HG03521 (cell line): ENCODE measurements at regions not wholly inside any gene's neighbourhood (a gene's known extent, or its start where the extent isn't known, plus 50 kb on each side); places are given as distances from the start of the nearest gene placed in this dataset.
"Not testable (repeated sequence)": the region's sequence is repeated elsewhere in the genome, so short reads cannot be mapped to it uniquely, and the experiment has no call there.

Source experiments
- ATAC-seq: cut with Tn5 transposase; IDR thresholded peaks from one replicate; pipeline ENCODE4 v1.9.1; 2021; ENCODE audit warnings: mild to moderate bottlenecking, moderate library complexity; ENCODE audit not compliant: unreplicated experiment

DNA sequence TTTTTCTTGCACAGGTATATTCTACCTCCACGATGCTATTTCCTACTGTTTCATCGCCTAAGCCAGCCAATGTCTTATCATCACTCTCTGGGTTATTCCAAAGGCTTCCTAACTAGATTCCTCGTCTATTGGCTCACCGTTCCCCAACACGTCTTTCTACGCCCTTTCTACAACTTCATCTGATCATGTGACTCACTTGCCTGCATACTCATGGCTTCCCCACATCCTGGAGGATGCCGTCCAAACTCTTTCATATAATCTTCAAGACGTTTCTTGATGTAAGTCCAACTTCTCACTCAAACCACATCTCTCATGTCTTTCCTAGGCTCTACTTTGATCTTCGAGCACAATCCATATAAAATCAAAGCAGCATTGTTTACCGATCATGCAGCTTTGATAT is 322.0 kb upstream of the PPARGC1A start:
- ATAC-seq = no peak

DNA sequence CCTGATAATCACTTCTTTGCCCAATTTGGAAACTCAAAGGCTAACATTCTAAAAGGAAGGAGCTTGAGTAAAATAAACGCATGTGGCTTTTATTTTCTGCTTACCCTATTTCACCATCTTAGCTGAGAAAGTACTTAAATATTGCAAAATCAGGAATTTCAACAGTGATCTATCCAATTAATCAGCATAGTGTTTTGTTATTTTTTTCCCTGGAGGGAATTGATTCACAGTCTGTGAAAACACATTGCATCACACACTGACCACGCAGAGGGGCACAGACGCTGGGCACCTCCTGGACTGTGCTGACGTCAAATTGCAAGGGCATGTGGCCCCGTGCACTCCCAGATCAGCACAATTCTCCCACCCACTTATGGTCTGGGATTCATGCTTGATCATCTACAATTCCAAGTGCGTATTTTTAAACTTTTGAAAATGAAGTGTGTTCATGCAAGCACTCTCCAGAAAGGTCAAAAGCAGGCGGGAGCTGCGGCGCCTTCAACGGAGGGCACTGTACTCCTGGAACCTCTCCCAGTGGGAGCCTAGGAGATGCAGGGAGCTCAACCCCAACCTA is 320.6 kb upstream of the PPARGC1A start:
- no peak for ATAC-seq

DNA sequence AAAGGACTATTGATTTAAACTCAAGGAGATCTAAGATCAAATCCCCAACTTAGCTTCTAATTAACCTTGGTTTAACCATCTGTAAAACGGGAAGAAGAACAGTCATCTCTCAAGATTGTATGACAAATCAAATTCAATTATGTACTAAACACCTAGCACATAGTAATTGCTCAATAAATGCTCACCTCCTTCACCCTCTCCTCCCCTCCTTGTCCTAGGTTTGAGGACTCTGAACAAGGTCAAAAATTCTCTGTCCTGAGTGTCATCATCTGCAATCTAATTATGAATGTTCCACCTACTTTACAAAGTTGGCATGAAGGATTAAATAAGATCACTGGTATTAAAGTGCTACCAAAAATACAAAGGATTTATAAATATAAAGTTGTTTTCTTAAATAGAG is 320.1 kb upstream of the PPARGC1A start:
- no peak for ATAC-seq

DNA sequence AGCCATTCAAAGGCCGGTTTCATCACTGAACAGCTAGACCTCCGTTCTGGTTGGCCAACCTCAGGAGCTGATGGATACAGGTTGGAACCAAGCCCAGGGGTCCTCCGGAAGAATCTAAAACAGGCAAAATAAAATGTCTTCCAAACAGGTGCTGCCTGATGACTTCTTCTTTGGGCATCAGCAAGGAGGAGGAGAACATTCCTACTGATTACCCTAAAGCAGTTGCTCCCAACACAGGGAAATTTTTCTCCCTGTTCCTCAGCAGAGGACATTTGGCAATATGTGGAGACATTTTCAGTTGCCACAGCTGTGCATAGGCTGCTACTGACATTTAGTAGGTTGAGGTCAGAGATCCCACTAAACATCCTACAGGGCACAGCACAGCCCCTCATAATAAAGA is 319.3 kb upstream of the PPARGC1A start:
- ATAC-seq = no peak

DNA sequence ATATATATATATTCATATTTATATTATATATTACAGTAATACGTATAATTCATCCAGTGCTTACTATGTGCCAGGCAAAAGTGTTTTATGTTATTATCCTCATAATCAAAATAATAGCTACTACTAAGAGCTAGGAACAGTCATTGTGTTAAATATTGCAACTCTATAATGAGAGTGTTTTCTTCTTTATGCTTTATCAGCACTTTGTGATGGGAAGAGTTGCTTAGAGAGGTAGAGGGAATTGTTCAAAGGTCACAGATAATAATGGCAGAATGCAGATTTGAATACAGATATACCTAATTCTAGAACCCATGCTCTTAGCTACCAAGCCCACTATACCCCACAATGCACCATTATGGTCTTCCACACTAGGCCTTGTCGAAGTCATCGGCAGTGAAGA is 318.8 kb upstream of the PPARGC1A start:
- no peak for ATAC-seq

DNA sequence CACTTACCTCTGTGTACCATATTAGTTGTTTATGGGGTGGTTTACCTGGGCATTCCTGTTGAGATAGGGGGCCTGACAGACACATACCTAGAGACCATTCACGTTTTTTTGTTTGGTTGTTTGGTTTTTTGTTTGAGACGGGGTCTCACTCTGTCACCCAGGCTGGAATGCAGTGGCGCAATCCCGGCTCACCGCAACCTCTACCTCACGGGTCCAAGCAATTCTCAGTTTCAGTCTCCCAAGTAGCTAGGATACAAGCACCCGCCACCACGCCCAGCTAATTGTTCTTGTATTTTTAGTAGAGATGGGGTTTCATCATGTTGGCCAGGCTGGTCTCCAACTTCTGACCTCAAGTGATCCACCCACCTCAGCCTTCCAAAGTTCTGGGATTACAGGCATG is 314.9 kb upstream of the PPARGC1A start:
- ATAC-seq = not testable (repeated sequence)

DNA sequence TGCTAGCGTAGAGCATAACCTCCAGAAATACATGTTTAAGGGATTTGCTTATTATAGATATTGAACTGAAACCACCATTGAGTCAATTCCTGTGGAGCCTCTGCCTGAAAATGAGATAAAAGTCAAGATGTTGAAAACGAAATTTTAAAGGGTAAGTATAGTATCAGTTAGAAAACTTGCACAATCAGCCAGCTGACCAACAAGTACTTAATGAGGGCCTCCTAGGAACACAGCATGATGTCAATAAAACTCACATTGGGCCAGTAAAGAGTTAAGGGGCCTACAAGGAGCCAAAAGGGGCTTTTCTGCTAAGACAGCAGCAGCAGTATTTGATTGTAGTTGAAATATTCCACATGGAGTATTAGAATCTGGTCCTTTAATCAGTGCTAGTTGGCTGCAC is 314.1 kb upstream of the PPARGC1A start:
- no peak for ATAC-seq

DNA sequence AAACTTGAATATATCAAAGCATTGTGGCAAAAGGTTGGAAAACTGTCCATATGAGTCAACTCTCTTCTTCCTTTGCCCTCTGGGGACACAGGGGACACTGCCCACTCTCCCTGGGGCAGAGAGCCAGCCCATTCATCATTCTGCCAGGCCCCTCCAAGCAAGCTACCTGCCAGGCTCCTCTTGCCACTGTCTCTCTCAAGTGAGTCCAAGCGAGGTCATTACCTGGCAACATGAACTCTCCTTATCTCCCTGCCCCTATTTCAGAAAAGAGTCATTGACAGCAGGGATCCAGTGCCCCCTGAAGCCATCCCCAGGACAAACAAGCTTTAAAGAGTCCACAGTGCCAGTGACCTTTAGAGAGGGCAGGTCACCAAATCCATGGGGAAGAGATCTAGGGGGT is 312.7 kb upstream of the PPARGC1A start:
- ATAC-seq = no peak

DNA sequence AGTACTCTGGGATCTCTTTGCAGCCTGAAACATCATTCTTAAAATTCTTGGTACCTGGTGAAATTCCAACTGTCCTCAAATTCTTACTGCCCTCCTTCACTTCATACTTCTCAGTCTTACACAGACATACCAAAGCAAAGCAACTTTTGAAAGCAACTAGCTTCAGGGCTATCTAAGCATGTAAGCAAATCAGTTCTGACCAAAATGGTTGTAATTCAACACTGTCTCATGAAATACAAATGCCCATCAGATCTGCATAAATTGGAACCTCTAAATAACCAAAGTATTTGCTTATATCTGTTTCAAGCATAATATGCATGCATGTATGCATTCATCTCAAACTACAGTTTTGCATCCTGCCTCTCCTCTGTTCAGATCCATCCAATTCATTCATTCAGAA is 308.1 kb upstream of the PPARGC1A start:
- ATAC-seq = no peak

DNA sequence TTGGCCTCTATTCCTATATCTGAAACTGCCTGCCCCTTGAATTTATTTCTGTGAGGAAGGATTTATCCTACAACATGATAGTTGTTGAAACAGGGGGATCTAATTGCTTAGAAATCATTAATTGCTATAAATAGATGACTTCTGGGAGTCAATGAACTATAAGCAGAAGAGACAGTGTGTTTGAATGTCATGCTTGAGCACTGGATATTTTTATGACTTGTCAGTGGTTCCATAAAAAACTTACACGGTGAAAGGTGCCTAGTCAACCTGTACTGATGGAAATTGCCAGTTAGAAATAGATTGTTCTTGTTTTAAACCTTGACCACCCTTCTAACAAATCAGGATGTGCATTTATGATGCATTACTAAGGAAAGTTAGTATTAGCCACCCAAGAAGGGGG is 306.9 kb upstream of the PPARGC1A start:
- ATAC-seq = no peak

DNA sequence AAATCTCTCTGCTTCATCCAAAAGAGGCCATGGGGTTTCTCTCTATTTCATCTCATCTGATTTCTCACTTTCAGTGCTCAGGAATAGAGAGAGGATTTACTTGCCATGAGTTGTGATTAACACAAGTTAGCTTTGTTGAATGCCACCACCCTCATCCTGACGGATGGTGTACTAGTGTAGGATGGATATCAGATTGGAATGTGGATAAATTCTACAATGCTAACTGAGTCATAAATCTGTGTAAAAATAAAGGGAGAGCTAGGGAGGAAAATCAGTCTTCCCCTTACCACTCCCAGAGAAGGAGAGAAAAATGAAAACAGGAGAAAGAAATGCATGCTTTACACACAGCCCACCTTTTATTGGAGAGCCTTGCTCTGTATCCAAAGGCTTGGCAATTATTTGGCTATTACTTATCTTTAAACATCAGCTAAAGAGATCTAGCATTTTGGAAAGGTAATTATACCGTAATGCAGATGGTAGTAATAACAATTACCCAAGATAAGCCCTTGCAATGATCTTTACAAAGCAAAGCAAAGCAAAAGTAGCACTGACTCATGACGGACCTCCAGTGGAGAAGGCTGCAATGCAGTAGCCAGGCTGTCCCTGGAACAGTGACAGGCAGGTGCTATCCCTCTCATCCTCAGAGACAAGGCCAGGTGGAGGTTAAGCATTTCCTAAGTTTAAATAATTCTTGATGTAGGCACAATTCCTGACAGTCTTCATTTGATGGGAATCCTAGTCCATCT is 306.3 kb upstream of the PPARGC1A start:
- no peak for ATAC-seq

DNA sequence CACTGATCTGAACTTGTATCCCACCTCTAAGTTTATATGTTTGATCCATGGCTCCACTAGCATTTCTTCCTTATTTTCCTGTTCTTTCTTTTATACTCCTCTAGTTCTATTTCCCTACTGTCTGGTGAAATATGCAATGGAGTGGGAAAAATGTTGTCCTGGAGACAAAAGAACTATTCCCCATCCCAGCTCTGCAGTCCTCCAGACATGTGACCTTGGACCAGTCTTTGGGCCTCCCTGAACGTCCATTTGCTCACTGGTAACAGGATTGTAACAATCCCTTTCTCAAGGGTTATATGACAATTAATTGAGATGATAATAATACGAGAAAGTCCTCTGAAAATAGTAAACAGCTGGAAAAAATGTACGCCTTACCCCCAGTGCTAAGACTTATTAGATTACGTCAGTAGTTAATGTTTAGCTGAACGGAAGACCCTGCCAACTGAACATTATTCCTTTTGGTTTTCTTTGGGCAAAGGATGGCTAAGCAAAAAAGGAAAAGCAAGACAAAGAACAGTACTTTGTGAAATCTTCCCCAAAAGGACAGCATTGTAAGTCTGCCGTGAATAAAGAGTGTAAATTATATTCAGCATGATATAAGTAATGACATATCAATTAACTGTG is 302.3 kb upstream of the PPARGC1A start:
- ATAC-seq = no peak

DNA sequence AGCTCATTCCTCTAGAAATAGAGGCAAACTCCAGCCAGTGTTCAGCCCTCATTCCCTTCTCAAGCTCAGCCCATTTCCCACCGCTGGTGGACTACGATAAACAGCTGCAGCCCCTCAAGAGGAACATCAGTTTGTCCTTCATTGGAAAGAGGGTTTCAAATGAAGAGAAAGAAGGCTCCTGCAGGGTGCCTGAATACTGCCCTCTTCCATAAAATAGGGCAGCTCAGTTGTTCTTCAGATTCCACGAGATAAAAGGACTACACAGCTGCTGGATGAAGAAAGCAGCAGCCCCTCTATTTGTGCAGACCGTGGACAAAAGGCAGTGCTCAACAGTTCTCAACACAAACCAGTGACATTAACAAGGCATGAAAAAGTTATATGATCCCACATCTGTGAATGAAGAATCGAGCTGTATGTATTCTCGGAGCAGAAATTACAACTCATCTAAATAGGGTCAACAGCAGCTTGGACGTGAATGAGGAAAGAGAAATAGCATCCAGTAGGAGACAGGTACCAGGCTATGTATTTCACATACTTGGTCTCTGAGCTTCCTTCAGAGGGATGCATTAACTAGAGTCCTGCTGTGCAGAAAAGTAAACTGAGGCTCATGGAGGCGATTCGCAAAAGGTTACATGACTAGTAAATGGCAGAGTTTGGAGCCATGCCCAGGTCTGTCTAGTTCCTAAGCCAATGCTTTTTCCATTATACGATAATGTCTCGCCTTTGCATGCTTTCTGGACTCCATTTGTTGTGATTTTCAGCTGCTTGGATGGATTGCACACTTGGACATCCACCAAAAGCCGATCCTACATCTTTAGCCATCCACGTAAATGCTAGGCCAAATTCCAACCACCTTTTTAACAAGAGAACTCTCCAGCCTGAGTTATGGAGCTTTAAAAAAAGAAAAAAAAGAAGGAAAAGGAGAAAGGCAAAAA is 301.2 kb upstream of the PPARGC1A start:
- ATAC-seq = no peak

DNA sequence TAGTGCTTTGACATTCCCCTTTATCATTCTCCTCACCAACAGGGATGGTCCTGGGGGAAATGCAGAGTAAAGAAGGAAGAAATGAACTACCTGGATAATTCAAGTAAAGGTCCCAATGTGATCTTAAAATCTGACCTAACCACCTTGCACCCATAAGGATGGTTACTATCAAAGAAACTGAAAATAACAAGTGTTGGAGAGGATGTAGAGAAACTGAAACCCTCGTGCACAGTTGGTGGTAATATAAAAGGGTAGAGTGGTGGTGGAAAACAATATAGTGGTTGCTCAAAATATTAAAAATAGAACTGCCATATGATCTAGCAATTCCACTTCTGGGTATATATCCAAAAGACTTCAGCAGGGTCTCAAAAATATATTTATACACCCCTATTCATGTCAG is 298.6 kb upstream of the PPARGC1A start:
- no peak for ATAC-seq

DNA sequence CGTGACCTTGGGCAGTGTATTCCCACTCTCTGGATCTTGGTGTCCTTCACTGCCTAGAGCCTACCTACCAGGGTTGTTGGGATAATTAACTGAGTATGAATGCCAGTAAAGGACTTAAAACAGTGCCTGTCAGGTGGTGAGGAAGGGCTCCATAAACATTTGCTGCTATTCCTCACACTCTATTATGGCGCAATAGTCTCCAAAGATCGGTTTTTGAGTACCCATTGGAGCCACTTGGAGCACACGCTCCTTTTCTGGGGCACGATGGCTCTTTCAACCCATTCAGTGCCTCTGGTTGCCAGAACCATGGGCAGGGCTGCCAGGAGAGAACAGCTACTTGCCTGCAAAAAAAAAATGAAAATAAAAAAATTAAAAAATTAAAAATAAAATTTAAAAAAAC is 296.6 kb upstream of the PPARGC1A start:
- ATAC-seq = no peak

DNA sequence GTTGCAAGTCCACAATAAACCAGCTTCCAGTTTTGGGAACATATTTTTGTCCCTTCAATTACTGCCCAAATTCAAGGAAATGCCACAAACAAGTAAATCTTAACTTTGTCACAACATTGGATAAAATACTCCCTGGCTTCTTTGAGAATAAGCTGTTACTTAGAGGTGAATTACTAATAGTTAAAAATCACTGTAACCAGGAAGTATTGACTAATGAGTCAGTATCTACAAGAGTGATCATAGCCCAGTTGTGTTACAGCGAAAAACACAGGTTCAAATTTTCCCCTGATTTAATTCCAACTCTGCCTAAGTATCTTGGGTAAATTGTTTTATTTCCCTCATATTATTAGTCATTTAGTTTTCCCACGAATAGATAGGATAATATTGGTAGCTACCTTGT is 291.2 kb upstream of the PPARGC1A start:
- no peak for ATAC-seq

DNA sequence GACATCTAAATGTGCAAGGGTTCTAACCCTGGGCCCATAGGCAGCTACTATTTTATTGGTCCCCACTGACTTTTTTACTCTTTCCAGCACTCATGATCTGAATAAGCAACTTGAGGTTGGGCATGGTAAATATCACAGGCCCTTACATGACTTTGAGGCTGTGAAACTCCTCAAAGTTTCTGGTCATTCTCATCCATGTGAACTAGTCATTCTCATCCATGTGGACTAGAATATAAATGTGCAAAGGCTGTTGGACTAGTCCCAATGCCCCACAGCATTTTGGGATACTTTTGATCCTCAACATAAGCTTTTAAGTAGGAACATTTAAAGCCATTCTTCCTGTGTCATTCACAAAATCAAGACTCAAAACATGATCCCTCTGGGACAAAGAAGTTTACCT is 290.7 kb upstream of the PPARGC1A start:
- ATAC-seq = no peak

DNA sequence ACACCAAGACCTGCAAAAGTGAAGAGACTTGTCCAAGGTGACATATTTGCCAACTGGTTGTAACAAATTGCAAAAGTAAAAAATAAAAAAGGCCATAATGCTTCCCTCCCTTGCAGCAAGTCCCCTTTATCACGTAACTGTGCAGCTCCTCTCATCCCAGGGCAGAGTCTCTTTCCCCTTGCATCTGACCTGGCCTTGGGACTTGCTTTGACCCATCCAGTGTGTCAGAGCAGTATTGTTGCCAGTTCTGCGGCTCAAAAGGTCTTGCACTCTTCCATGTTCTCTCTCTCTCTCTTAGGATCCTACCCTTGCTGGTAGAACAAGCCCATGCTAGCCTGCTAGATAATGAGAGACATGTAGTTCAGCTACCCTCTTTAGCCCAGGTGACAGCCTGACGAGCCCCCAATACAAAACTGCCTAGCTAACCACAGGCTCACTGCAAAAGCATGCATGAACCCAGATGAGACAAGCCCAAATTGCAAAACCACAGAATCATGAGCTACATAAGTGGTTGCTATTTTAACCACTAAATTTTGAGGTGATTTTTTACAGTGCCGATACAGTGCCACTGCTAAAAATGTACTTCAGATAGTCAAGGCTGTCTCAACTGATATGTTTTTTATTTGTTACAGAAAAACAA is 289.5 kb upstream of the PPARGC1A start:
- no peak for ATAC-seq

DNA sequence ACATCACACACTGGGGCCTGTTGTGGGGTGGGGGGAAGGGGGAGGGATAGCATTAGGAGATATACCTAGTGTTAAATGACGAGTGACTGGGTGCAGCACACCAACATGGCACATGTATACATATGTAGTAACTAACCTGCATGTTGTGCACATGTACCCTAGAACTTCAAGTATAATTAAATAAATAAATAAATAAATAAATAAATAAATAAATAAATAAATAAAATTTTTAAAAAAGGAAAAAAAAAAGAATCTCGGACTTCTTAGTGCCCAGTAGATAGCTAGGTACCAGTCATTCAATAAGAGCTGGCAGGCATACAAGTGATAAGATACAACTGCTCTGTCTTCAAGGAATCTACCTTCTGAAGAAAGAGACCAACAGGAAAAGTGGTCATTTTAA is 287.6 kb upstream of the PPARGC1A start:
- ATAC-seq = not testable (repeated sequence)

DNA sequence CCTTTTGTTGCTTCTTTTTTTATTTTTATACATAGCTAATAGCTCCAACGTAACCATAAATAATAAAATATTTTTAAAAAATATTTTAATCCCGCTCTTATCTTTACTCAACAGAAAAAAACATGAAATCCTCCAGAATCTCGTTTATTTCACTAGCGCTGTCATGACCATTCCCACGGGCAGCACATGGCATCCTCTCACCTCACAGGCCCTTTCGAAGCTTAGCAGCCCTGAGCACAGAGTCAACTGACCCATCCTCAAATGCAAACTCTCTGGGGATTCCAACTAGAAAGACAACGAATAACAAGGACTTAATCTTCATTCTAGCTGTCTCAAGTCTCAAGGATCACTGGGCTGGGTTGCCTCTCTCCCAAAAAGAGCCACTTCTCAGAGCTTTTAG is 285.9 kb upstream of the PPARGC1A start:
- no peak for ATAC-seq

DNA sequence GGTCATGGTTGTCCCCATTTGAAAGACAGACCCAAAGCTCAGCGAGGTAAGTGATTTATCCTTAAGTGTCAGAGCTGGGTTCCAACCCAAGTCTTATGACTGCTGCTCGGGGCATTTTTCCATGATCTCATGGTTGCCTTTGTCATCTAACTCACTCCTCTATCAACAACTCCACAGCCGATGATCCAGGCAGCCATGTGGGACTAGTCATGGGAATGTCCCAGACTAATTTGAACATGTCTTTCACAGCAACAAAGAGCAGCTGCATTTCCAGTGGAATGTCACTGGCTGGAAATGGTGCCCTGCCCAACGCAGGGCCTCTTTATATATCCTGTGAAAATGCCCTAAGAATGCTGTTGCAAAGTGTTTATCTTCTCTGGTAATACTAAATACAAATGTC is 284.8 kb upstream of the PPARGC1A start:
- no peak for ATAC-seq
